BLaER1 treated with 17β-estradiol and CSF1 and Interleukin-3, amounts not matched to agents 10 nM and 100 nM (cell line): ENCODE measurements at regions not wholly inside any gene's neighbourhood (a gene's known extent, or its start where the extent isn't known, plus 50 kb on each side); places are given as distances from the start of the nearest gene placed in this dataset.

ENCODE experiments used
- H3K27ac ChIP-seq, 11 experiments: shearing (Covaris generic); formaldehyde crosslinking; 2 replicates each; pipeline ENCODE4 v1.8.1; 2022
- H3K27me3 ChIP-seq, 11 experiments: shearing (Covaris generic); formaldehyde crosslinking; 2 replicates each; pipeline ENCODE4 v1.8.1; 2022
- H3K36me3 ChIP-seq, 11 experiments: shearing (Covaris generic); formaldehyde crosslinking; 2 replicates each; pipeline ENCODE4 v1.8.1; 2022
- H3K4me1 ChIP-seq, 10 experiments: shearing (Covaris generic); formaldehyde crosslinking; 2 replicates each; pipeline ENCODE4 v1.8.1; 2022
- H3K4me2 ChIP-seq, 11 experiments: shearing (Covaris generic); formaldehyde crosslinking; 2 replicates each; pipeline ENCODE4 v1.8.1; 2022
- H3K4me3 ChIP-seq, 10 experiments: shearing (Covaris generic); formaldehyde crosslinking; 2 replicates each; pipeline ENCODE4 v1.8.1; 2022
- H3K9ac ChIP-seq, 11 experiments: shearing (Covaris generic); formaldehyde crosslinking; 2 replicates each; pipeline ENCODE4 v1.8.1; 2022
- H3K9me3 ChIP-seq, 11 experiments: shearing (Covaris generic); formaldehyde crosslinking; replicated peaks in 1 of 11; 2 replicates each; pipeline ENCODE4 v1.8.1; 2022
- H4K20me1 ChIP-seq, 11 experiments: shearing (Covaris generic); formaldehyde crosslinking; 2 replicates each; pipeline ENCODE4 v1.8.1; 2022
- Cebpa-rat ChIP-seq, 11 experiments: shearing (Covaris generic); IDR thresholded peaks; 2 replicates each; pipeline ENCODE4 v1.8.1; 2022

DNA sequence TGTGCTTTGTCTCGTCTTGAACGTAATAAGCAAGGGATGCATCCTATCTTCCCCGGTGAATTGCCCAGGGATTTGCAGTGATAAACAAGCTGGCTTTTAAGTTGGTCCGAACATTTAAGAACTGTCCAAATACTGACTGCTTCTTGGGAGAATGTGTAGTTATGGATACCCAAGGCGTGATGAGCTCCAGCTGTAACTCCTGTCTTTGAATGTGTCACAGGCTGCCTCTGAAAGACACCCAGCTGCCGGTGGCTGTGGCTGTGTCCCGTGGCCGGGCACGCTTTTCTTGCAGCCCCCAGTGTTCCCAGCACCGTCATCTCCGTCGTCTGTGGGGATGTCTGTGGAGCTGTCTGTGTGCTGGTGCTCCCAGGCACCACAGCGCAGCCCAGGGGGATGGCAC is 118.1 kb downstream of the GLRX3 start:
- H3K27ac ChIP-seq = no peak overlapping the region
- H3K9me3 ChIP-seq = peaks cover 0 to 71% (median 9%) of the 10 kb centered on the region in 11 experiments; a peak in 13 of 22 replicates
- TF ChIP-seq Cebpa-rat (IDR thresholded peaks at IDR 0.05) = no peak

DNA sequence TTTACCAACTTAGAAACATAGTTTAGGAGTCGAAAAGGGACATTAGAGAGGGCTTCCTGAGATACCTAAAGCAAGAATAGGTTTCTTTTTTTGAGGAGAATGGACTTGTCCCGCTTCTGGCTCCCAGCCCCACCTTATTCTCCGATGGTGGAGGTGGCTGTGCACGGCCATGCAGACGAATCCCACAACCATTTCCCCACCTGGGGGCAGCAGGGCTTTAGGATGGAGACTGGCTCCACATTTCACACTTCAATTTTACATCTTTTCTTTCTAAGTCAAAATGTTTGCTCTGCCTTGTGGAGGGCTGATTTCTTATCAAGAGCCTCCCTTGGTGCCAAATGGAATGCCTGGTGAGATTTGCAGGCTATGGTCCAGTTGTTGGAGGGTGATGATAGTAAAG is 118.5 kb downstream of the GLRX3 start:
- Histone ChIP-seq H3K9ac (no peak overlapping the region), H3K27ac (no peak overlapping the region), H3K4me1 (no peaks in the 10 kb centered on the region), H3K4me2 (no peak overlapping the region), H4K20me1 (no peaks in the 10 kb centered on the region; a peak in 1 of 22 replicates), H3K36me3 (no peaks in the 10 kb centered on the region), H3K9me3 (peaks cover 0 to 71% (median 13%) of the 10 kb centered on the region in 11 experiments; a peak in 13 of 22 replicates), H3K27me3 (peaks cover 0 to 22% (median 3%) of the 10 kb centered on the region in 11 experiments; a peak in 7 of 22 replicates), H3K4me3 (no peak overlapping the region)
- no peak for TF ChIP-seq Cebpa-rat (IDR thresholded peaks at IDR 0.05)

More for the DNA sequence above, 118.1 kb downstream of the GLRX3 start:
- no peaks in the 10 kb centered on the region for H3K36me3 ChIP-seq
- peaks cover 0 to 25% (median 7%) of the 10 kb centered on the region in 11 experiments; a peak in 8 of 22 replicates for H3K27me3 ChIP-seq
- no peak overlapping the region for H3K4me2 ChIP-seq
- no peaks in the 10 kb centered on the region; a peak in 1 of 22 replicates for H4K20me1 ChIP-seq
- no peak overlapping the region for H3K9ac ChIP-seq
- no peaks in the 10 kb centered on the region for H3K4me1 ChIP-seq
- H3K4me3 ChIP-seq = no peak overlapping the region

DNA sequence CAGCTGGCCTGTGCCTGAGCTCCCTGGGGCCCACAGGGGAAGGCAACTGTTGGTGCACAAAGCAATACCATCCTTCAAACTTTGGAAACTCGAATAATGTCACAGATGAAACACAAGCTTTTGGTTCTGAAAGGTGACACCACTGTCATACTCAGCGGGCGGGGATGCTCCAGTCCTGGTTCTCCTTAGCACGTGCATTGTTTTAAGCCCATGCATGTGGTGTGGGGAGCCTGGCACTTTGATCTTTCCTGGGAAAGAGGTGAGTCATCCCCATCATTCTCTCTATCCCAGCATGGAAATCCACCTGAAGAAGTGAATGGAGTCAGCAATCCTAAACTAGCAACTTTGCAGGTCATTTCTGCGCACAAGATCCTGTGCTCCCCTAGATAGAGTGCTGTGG is 119.6 kb downstream of the GLRX3 start:
- Histone ChIP-seq H3K4me2 (no peak overlapping the region), H3K9ac (no peak overlapping the region), H3K27ac (no peak overlapping the region), H3K4me1 (no peaks in the 10 kb centered on the region), H3K27me3 (peaks cover 0 to 11% (median 0%) of the 10 kb centered on the region in 11 experiments; a peak in 5 of 22 replicates), H3K4me3 (no peak overlapping the region), H4K20me1 (no peaks in the 10 kb centered on the region; a peak in 1 of 22 replicates), H3K9me3 (peaks cover 0 to 71% (median 11%) of the 10 kb centered on the region in 11 experiments; a peak in 11 of 22 replicates), H3K36me3 (no peaks in the 10 kb centered on the region)
- no peak for TF ChIP-seq Cebpa-rat (IDR thresholded peaks at IDR 0.05)

DNA sequence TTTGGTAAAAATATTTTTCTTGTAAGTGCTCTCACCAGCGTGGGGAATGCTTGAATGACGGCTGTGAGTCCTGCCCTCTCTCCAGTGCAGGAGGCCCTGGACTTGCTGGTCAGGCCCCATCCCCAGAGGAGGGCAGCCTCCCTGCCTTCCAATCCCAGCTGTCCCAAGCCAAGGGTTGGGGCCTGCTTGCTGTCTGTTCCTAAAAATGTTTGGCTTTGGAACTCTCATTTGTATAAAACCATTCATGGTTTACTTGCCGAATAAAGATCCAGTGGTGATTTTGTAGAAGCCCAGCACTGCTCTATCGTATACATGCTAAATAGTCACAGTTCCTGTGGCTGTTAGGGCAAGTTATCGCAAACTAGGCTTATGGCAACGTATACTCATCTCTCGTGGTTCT is 121.7 kb downstream of the GLRX3 start:
- Histone ChIP-seq H3K27me3 (peaks cover 0 to 2% (median 0%) of the 10 kb centered on the region in 11 experiments; a peak in 1 of 22 replicates), H3K9me3 (peaks cover 13 to 71% (median 26%) of the 10 kb centered on the region in 11 experiments; a peak in 20 of 22 replicates), H3K4me2 (no peak overlapping the region), H3K4me3 (no peak overlapping the region), H4K20me1 (no peaks in the 10 kb centered on the region; a peak in 1 of 22 replicates), H3K4me1 (no peaks in the 10 kb centered on the region), H3K9ac (no peak overlapping the region), H3K36me3 (no peaks in the 10 kb centered on the region), H3K27ac (no peak overlapping the region)
- no peak for TF ChIP-seq Cebpa-rat (IDR thresholded peaks at IDR 0.05)

DNA sequence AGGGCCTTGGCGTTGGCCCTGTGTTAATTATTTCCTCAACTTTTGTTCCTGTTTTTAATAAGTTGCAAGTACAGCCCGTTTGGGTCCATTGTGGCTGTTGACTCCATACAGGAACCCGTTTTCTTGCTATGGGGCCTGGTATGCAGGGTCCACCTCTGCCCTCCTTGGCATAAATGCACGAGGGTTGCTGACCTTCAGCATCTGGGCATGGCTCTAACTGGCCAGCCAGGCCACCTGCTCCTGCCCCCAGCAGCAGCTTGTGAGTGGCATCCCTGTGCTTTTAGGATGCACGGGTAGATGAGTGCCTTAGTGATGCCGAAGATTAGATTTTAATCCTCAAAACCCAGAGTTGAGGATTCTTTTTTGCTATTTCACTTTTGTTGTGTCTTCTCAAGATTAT is 123.2 kb downstream of the GLRX3 start:
- Histone ChIP-seq H3K36me3 (no peaks in the 10 kb centered on the region), H3K27me3 (0 out of 22 replicates have a peak, but pooled peaks cover 0 to 2% (median 0%) of the 10 kb centered on the region in 11 experiments), H3K27ac (no peak overlapping the region), H3K4me3 (no peak overlapping the region), H3K9ac (no peak overlapping the region), H4K20me1 (no peaks in the 10 kb centered on the region; a peak in 1 of 22 replicates), H3K4me1 (no peaks in the 10 kb centered on the region), H3K9me3 (peaks cover 24 to 82% (median 39%) of the 10 kb centered on the region in 11 experiments), H3K4me2 (no peak overlapping the region)
- no peak for TF ChIP-seq Cebpa-rat (IDR thresholded peaks at IDR 0.05)

DNA sequence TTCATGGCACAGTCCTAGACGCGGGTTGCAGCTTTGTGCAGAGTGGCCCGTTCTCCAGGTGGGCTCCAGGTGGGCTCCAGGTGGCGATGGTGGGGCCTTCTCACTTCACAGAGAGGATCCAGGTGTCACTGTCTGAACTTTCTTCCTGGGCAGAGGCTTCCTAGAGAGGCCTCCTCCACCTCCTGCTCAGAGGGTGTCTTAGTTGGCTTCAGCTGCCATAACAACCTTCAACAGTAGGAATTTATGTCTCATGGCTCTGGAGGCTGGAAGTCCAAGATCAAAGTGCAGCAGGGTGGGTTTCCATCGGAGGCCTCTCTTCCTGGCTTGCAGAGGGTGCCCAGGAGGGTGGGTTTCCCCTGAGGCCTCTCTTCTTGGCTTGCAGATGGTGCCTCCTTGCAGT is 125.1 kb downstream of the GLRX3 start:
- H3K4me2 ChIP-seq = no peak overlapping the region
- H3K9ac ChIP-seq = no peak overlapping the region
- H3K27ac ChIP-seq = no peak overlapping the region
- no peaks in the 10 kb centered on the region for H3K36me3 ChIP-seq
- H3K9me3 ChIP-seq = peaks cover 31 to 100% (median 57%) of the 10 kb centered on the region in 11 experiments
- no peak overlapping the region for H3K4me3 ChIP-seq
- H3K27me3 ChIP-seq = 0 out of 22 replicates have a peak, but pooled peaks cover 0 to 2% (median 0%) of the 10 kb centered on the region in 11 experiments
- no peaks in the 10 kb centered on the region; a peak in 1 of 22 replicates for H4K20me1 ChIP-seq
- no peaks in the 10 kb centered on the region for H3K4me1 ChIP-seq
- no peak for TF ChIP-seq Cebpa-rat (IDR thresholded peaks at IDR 0.05)

GRCh38 chr10:130261766-130262165 is 125.6 kb downstream of the GLRX3 start:
- Histone ChIP-seq H3K27me3 (0 out of 22 replicates have a peak, but pooled peaks cover 0 to 2% (median 0%) of the 10 kb centered on the region in 11 experiments), H3K4me1 (no peaks in the 10 kb centered on the region), H3K36me3 (no peaks in the 10 kb centered on the region), H3K27ac (no peak overlapping the region), H3K4me3 (no peak overlapping the region), H3K9ac (no peak overlapping the region), H3K4me2 (no peak overlapping the region), H4K20me1 (no peaks in the 10 kb centered on the region; a peak in 1 of 22 replicates), H3K9me3 (peaks cover 31 to 99% (median 60%) of the 10 kb centered on the region in 11 experiments)
- TF ChIP-seq Cebpa-rat (IDR thresholded peaks at IDR 0.05) = no peak

GRCh38 chr10:130263289-130263688 is 127.1 kb downstream of the GLRX3 start:
- H3K4me3 ChIP-seq = no peak overlapping the region
- no peaks in the 10 kb centered on the region; a peak in 1 of 22 replicates for H4K20me1 ChIP-seq
- H3K9ac ChIP-seq = no peak overlapping the region
- H3K36me3 ChIP-seq = no peaks in the 10 kb centered on the region
- no peak for TF ChIP-seq Cebpa-rat (IDR thresholded peaks at IDR 0.05)
- H3K27me3 ChIP-seq = 0 out of 22 replicates have a peak, but pooled peaks cover 0 to 1% (median 0%) of the 10 kb centered on the region in 11 experiments
- H3K4me1 ChIP-seq = no peaks in the 10 kb centered on the region
- no peak overlapping the region for H3K27ac ChIP-seq
- H3K9me3 ChIP-seq = peaks cover 40 to 99% (median 74%) of the 10 kb centered on the region in 11 experiments
- H3K4me2 ChIP-seq = no peak overlapping the region

DNA sequence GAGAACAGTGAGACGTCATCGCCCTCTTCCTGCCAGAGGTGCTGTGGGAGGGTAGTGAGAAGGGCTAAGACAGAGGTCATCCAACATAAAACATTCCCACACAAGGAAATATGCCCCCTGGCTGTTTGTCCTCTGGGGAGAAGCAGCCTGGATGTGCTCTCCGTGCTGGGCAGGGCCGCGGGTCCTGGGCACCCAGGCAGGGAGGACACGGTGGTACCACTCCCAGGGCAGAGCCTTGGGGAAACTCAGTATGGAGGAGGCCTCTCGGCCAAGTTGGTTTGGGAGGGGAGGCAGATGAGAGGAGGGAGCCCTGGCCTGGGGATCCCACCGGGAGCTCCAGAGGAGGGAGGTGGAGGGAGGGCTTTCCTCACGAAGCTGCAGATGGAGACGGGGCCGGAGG is 129.4 kb downstream of the GLRX3 start:
- H3K4me3 ChIP-seq = no peak overlapping the region
- H3K27me3 ChIP-seq = no peaks in the 10 kb centered on the region
- no peak overlapping the region for H3K4me2 ChIP-seq
- H3K27ac ChIP-seq = no peak overlapping the region
- no peak overlapping the region for H3K9ac ChIP-seq
- H3K9me3 ChIP-seq = peaks cover 53 to 99% (median 84%) of the 10 kb centered on the region in 11 experiments
- no peaks in the 10 kb centered on the region for H3K36me3 ChIP-seq
- H3K4me1 ChIP-seq = no peaks in the 10 kb centered on the region
- TF ChIP-seq Cebpa-rat (IDR thresholded peaks at IDR 0.05) = no peak
- H4K20me1 ChIP-seq = no peaks in the 10 kb centered on the region
